GM23338 (cell line): ENCODE measurements at regions not wholly inside any gene's neighbourhood (a gene's known extent, or its start where the extent isn't known, plus 50 kb on each side); places are given as distances from the start of the nearest gene placed in this dataset.

Experiments
- ATAC-seq: fragments of 200-7000 bp; cut with Tn5 transposase; 3 replicates; pipeline ENCODE4 v1.9.1; 2020
- DNase-seq: peaks from one replicate; pipeline ENCODE4 v3.0.0-alpha.2; 2015; ENCODE audit warnings: low spot score
- H2AFZ ChIP-seq: fragments of 200-600 bp; sonication (generic); 2 replicates; pipeline ENCODE4 v1.8.0; 2016; ENCODE audit warnings: antibody characterized with exemption, mild to moderate bottlenecking, moderate library complexity
- H3F3A ChIP-seq: fragments of 200-600 bp; sonication (generic); replicated peaks from 2 replicates; pipeline ENCODE4 v1.8.0; 2017; ENCODE audit warnings: antibody characterized with exemption, mixed run types, low read depth
- H3K27ac ChIP-seq: fragments of 200-600 bp; sonication (generic); 2 replicates; pipeline ENCODE4 v1.6.1; 2016; ENCODE audit warnings: low read depth
- H3K27me3 ChIP-seq: fragments of 200-600 bp; sonication (generic); 2 replicates; pipeline ENCODE4 v1.8.0; 2016; ENCODE audit warnings: mild to moderate bottlenecking, mixed run types, moderate library complexity; ENCODE audit not compliant: insufficient read depth
- H3K36me3 ChIP-seq: fragments of 200-600 bp; sonication (generic); 2 replicates; pipeline ENCODE4 v1.8.0; 2016; ENCODE audit warnings: mild to moderate bottlenecking; ENCODE audit not compliant: insufficient read depth
- H3K4me1 ChIP-seq: fragments of 200-600 bp; sonication (generic); 2 replicates; pipeline ENCODE4 v1.8.0; 2016; ENCODE audit warnings: mild to moderate bottlenecking, moderate library complexity; ENCODE audit not compliant: insufficient read depth
- H3K4me2 ChIP-seq: fragments of 200-600 bp; sonication (generic); 2 replicates; pipeline ENCODE4 v1.7.1; 2017; ENCODE audit warnings: mixed run types
- H3K4me3 ChIP-seq: fragments of 200-600 bp; sonication (generic); 2 replicates; pipeline ENCODE4 v1.6.1; 2016; ENCODE audit warnings: mixed run types
- H3K79me2 ChIP-seq: fragments of 200-600 bp; sonication (generic); replicated peaks from 2 replicates; pipeline ENCODE4 v1.8.0; 2017; ENCODE audit warnings: mild to moderate bottlenecking; ENCODE audit not compliant: insufficient read depth
- H3K9me2 ChIP-seq: fragments of 200-600 bp; sonication (generic); 2 replicates; pipeline ENCODE4 v1.8.0; 2017; ENCODE audit not compliant: insufficient read depth
- H4K20me1 ChIP-seq: fragments of 200-600 bp; sonication (generic); replicated peaks from 2 replicates; pipeline ENCODE4 v1.8.0; 2017; ENCODE audit warnings: mild to moderate bottlenecking; ENCODE audit not compliant: insufficient read depth
- H3K27ac Mint-ChIP-seq: 2 replicates; pipeline ENCODE4 v1.8.0; 2020; ENCODE audit warnings: inconsistent platforms, mild to moderate bottlenecking, moderate library complexity, mixed read lengths
- H3K27me3 Mint-ChIP-seq: 3 replicates; pipeline ENCODE4 v1.8.0; 2022; ENCODE audit warnings: low read depth, mild to moderate bottlenecking, moderate library complexity, mixed read lengths, inconsistent platforms; ENCODE audit not compliant: insufficient read depth, poor library complexity
- H3K36me3 Mint-ChIP-seq: 3 replicates; pipeline ENCODE4 v1.8.0; 2021; ENCODE audit warnings: low read depth, mild to moderate bottlenecking, inconsistent platforms, moderate library complexity, mixed read lengths
- H3K4me1 Mint-ChIP-seq: 3 replicates; pipeline ENCODE4 v1.8.0; 2020; ENCODE audit warnings: mild to moderate bottlenecking, inconsistent platforms, mixed read lengths
- H3K4me3 Mint-ChIP-seq: 3 replicates; pipeline ENCODE4 v1.8.0; 2021; ENCODE audit warnings: moderate library complexity, mild to moderate bottlenecking, inconsistent platforms, mixed read lengths
- H3K9me3 Mint-ChIP-seq: 3 replicates; pipeline ENCODE4 v1.8.0; 2020; ENCODE audit warnings: moderate library complexity, mild to moderate bottlenecking, inconsistent platforms, mixed read lengths
- STAT1 ChIP-seq: IDR thresholded peaks from one replicate; pipeline ENCODE4 v1.6.1; 2016; ENCODE audit warnings: antibody characterized with exemption; ENCODE audit not compliant: unreplicated experiment
- ZNF114 ChIP-seq: fragments of 250-450 bp; sonication (Bioruptor Pico); IDR thresholded peaks from 2 replicates; pipeline ENCODE4 v1.5.0; 2020; ENCODE audit warnings: mild to moderate bottlenecking, moderate library complexity
- TF ChIP-seq, protein P1 (sequence below): fragments of 250-450 bp; sonication (Bioruptor Pico); IDR thresholded peaks from 2 replicates; pipeline ENCODE4 v1.5.0; 2020; ENCODE audit warnings: mild to moderate bottlenecking, moderate library complexity
- TF ChIP-seq, protein P2 (sequence below): IDR thresholded peaks from one replicate; pipeline ENCODE4 v1.6.1; 2018; ENCODE audit warnings: antibody characterized with exemption; ENCODE audit not compliant: unreplicated experiment

DNA sequence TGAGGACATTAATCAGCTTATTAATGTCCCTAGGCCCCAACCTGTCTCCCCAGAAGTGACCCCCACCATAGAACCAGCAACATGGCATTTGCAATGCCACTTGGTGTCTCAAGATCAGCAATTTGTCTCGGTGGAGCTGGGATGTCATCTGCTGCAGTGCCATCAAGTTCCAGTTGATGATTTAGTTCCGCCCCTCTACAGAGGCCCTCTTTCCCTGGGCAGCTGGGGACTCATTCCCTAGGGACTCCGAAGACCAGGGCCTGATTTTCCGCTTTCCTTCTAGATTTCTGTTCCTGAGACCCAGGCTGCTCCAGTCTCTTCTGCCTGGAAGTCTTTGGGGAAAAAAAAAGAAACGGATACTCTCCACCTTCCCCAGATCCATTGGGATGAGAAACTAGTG is 122.5 kb upstream of the NANOS1 start (continued):
- TF ChIP-seq, protein P1, sequence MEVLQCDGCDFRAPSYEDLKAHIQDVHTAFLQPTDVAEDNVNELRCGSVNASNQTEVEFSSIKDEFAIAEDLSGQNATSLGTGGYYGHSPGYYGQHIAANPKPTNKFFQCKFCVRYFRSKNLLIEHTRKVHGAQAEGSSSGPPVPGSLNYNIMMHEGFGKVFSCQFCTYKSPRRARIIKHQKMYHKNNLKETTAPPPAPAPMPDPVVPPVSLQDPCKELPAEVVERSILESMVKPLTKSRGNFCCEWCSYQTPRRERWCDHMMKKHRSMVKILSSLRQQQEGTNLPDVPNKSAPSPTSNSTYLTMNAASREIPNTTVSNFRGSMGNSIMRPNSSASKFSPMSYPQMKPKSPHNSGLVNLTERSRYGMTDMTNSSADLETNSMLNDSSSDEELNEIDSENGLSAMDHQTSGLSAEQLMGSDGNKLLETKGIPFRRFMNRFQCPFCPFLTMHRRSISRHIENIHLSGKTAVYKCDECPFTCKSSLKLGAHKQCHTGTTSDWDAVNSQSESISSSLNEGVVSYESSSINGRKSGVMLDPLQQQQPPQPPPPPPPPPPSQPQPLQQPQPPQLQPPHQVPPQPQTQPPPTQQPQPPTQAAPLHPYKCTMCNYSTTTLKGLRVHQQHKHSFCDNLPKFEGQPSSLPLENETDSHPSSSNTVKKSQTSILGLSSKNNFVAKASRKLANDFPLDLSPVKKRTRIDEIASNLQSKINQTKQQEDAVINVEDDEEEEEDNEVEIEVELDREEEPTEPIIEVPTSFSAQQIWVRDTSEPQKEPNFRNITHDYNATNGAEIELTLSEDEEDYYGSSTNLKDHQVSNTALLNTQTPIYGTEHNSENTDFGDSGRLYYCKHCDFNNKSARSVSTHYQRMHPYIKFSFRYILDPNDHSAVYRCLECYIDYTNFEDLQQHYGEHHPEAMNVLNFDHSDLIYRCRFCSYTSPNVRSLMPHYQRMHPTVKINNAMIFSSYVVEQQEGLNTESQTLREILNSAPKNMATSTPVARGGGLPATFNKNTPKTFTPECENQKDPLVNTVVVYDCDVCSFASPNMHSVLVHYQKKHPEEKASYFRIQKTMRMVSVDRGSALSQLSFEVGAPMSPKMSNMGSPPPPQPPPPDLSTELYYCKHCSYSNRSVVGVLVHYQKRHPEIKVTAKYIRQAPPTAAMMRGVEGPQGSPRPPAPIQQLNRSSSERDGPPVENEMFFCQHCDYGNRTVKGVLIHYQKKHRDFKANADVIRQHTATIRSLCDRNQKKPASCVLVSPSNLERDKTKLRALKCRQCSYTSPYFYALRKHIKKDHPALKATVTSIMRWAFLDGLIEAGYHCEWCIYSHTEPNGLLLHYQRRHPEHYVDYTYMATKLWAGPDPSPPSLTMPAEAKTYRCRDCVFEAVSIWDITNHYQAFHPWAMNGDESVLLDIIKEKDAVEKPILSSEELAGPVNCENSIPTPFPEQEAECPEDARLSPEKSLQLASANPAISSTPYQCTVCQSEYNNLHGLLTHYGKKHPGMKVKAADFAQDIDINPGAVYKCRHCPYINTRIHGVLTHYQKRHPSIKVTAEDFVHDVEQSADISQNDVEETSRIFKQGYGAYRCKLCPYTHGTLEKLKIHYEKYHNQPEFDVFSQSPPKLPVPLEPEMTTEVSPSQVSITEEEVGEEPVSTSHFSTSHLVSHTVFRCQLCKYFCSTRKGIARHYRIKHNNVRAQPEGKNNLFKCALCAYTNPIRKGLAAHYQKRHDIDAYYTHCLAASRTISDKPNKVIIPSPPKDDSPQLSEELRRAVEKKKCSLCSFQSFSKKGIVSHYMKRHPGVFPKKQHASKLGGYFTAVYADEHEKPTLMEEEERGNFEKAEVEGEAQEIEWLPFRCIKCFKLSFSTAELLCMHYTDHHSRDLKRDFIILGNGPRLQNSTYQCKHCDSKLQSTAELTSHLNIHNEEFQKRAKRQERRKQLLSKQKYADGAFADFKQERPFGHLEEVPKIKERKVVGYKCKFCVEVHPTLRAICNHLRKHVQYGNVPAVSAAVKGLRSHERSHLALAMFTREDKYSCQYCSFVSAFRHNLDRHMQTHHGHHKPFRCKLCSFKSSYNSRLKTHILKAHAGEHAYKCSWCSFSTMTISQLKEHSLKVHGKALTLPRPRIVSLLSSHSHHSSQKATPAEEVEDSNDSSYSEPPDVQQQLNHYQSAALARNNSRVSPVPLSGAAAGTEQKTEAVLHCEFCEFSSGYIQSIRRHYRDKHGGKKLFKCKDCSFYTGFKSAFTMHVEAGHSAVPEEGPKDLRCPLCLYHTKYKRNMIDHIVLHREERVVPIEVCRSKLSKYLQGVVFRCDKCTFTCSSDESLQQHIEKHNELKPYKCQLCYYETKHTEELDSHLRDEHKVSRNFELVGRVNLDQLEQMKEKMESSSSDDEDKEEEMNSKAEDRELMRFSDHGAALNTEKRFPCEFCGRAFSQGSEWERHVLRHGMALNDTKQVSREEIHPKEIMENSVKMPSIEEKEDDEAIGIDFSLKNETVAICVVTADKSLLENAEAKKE (CRISPR knock-in tag) = no peak
- TF ChIP-seq, protein P2, sequence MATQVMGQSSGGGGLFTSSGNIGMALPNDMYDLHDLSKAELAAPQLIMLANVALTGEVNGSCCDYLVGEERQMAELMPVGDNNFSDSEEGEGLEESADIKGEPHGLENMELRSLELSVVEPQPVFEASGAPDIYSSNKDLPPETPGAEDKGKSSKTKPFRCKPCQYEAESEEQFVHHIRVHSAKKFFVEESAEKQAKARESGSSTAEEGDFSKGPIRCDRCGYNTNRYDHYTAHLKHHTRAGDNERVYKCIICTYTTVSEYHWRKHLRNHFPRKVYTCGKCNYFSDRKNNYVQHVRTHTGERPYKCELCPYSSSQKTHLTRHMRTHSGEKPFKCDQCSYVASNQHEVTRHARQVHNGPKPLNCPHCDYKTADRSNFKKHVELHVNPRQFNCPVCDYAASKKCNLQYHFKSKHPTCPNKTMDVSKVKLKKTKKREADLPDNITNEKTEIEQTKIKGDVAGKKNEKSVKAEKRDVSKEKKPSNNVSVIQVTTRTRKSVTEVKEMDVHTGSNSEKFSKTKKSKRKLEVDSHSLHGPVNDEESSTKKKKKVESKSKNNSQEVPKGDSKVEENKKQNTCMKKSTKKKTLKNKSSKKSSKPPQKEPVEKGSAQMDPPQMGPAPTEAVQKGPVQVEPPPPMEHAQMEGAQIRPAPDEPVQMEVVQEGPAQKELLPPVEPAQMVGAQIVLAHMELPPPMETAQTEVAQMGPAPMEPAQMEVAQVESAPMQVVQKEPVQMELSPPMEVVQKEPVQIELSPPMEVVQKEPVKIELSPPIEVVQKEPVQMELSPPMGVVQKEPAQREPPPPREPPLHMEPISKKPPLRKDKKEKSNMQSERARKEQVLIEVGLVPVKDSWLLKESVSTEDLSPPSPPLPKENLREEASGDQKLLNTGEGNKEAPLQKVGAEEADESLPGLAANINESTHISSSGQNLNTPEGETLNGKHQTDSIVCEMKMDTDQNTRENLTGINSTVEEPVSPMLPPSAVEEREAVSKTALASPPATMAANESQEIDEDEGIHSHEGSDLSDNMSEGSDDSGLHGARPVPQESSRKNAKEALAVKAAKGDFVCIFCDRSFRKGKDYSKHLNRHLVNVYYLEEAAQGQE = no peak

DNA sequence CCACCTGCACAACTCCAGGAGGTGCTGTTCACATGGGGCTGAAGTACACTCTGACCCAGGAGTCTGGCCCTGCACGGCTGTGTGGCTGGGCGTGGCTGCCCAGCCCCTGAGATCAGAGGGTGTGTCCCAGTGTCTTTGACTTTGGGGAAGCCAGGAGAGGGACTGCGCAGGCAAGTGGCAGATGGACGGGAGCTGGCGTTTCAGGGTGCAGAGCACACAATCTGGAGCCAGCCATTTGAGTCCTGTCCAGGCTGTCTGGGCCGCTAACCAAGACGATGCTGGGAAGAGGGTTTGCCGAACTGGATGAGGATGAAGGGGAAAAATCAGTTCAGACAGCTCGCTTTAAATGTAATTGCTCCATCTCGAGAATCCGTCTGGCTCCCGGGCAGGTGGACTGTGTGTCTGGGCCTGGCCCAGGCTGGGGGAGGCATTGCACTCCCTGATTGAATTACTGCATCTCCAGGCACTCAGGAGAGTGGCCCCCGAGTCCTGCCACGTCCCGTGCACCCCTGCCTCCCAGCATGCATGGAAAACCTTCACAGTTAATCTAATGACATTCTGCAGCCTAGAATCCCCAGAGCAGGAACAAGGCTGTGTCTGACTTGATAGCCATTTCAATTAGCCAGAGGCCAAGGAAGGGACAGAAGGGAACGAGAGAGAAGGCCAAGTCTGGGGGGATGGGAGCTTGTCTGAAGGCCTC is 120.8 kb upstream of the NANOS1 start:
- no peak overlapping the region for H2AFZ ChIP-seq
- no peaks in the 10 kb centered on the region for H4K20me1 ChIP-seq
- H3K4me3 ChIP-seq = no peak overlapping the region
- H3K4me3 Mint-ChIP-seq = no peak overlapping the region
- H3K36me3 Mint-ChIP-seq = no peaks in the 10 kb centered on the region
- no peaks in the 10 kb centered on the region for H3K36me3 ChIP-seq
- no peak overlapping the region for H3K27ac ChIP-seq
- peaks cover 6% of the 10 kb centered on the region for H3K27me3 Mint-ChIP-seq
- no peaks in the 10 kb centered on the region for H3K4me1 ChIP-seq
- H3K27ac Mint-ChIP-seq = no peak overlapping the region
- H3K9me2 ChIP-seq = 0 out of 2 replicates have a peak, but pooled peaks cover 6% of the 10 kb centered on the region
- ATAC-seq = no peak
- no peak overlapping the region for H3K4me2 ChIP-seq
- no peaks in the 10 kb centered on the region; the same call in 2 of the 3 replicates for H3K9me3 Mint-ChIP-seq
- H3K4me1 Mint-ChIP-seq = peaks cover 8% of the 10 kb centered on the region; the same call in 2 of the 3 replicates
- H3K79me2 ChIP-seq = no peaks in the 10 kb centered on the region
- no peak for TF ChIP-seq STAT1
- no peak for TF ChIP-seq ZNF114 (CRISPR knock-in tag)
- TF ChIP-seq, protein P2 = no peak
- no peak for DNase-seq
- no peaks in the 10 kb centered on the region for H3F3A ChIP-seq
- no peaks in the 10 kb centered on the region for H3K27me3 ChIP-seq
